Suprapubic skin (tissue), 4 donors: ENCODE measurements at regions not wholly inside any gene's neighbourhood (a gene's known extent, or its start where the extent isn't known, plus 50 kb on each side); places are given as distances from the start of the nearest gene placed in this dataset.

ENCODE experiments used
- DNase-seq, 2 donors: peaks; one replicate each; pipeline ENCODE4 v3.0.0-alpha.2; 2019; ENCODE audit warnings: low spot score in 2 of 2
- H3K27ac ChIP-seq: fragments of 200-600 bp; sonication (generic); one replicate; pipeline ENCODE4 v1.5.1; 2019
- H3K27me3 ChIP-seq: fragments of 200-600 bp; sonication (generic); one replicate; pipeline ENCODE4 v1.5.1; 2019
- H3K36me3 ChIP-seq: fragments of 200-600 bp; sonication (generic); one replicate; pipeline ENCODE4 v1.5.1; 2019
- H3K4me1 ChIP-seq: fragments of 200-600 bp; sonication (generic); one replicate; pipeline ENCODE4 v1.5.1; 2019
- H3K4me3 ChIP-seq: fragments of 200-600 bp; sonication (generic); one replicate; pipeline ENCODE4 v1.5.1; 2019; ENCODE audit warnings: mild to moderate bottlenecking
- H3K9me3 ChIP-seq: fragments of 200-600 bp; sonication (generic); one replicate; pipeline ENCODE4 v1.5.1; 2019
- CTCF ChIP-seq, 2 donors: fragments of 200-600 bp in 1 of 2; fragments of 450-650 bp in 1 of 2; sonication (generic) in 1 of 2; IDR thresholded peaks; one replicate each; pipeline ENCODE4 v1.5.1; 2016 to 2019; ENCODE audit warnings: antibody characterized with exemption in 2 of 2, mild to moderate bottlenecking in 1 of 2, moderate library complexity in 1 of 2
- EP300 ChIP-seq: sonication (generic); formaldehyde crosslinking; IDR thresholded peaks from one replicate; pipeline ENCODE4 v1.6.1; 2017; ENCODE audit warnings: antibody characterized with exemption
- POLR2A ChIP-seq, 2 donors: fragments of 450-650 bp; IDR thresholded peaks; one replicate each; pipeline ENCODE4 v1.6.1; 2017; ENCODE audit warnings: antibody characterized with exemption in 2 of 2, mild to moderate bottlenecking in 2 of 2, moderate library complexity in 2 of 2
- POLR2AphosphoS5 ChIP-seq, 3 donors: sonication (generic); formaldehyde crosslinking; IDR thresholded peaks; one replicate each; pipeline ENCODE4 v1.6.1; 2017; ENCODE audit warnings: antibody characterized with exemption in 3 of 3
- WGBS: methylation state at CpG from one replicate; pipeline ENCODE4 v1.1.5; 2018; 5-methylcytosine and 5-hydroxymethylcytosine counted together

GRCh38 chr2:37550190-37550589 lies 121.3 kb downstream of the CDC42EP3 start:
- Histone ChIP-seq H3K36me3 (no peaks in the 10 kb centered on the region), H3K9me3 (no peaks in the 10 kb centered on the region), H3K27ac (no peak overlapping the region), H3K4me3 (no peak overlapping the region), H3K4me1 (peaks cover 10% of the 10 kb centered on the region), H3K27me3 (no peaks in the 10 kb centered on the region)
- DNase-seq = no peak
- TF ChIP-seq POLR2A (IDR thresholded peaks at IDR 0.05) = no peak
- TF ChIP-seq POLR2AphosphoS5 (IDR thresholded peaks at IDR 0.05) = no peak
- TF ChIP-seq CTCF (IDR thresholded peaks at IDR 0.05) = no peak
- no peak for TF ChIP-seq EP300

- H3K4me3 ChIP-seq = no peak overlapping the region
- H3K36me3 ChIP-seq = no peaks in the 10 kb centered on the region
- 72% methylated on average over 3 of the region's 3 CpGs for WGBS
- TF ChIP-seq CTCF (IDR thresholded peaks at IDR 0.05) (no peak), EP300 (no peak), POLR2A (IDR thresholded peaks at IDR 0.05) (no peak), POLR2AphosphoS5 (IDR thresholded peaks at IDR 0.05) (no peak)
- no peaks in the 10 kb centered on the region for H3K27me3 ChIP-seq
- DNase-seq = no peak
- H3K4me1 ChIP-seq = peaks cover 10% of the 10 kb centered on the region
- H3K9me3 ChIP-seq = no peaks in the 10 kb centered on the region
- H3K27ac ChIP-seq = no peak overlapping the region
These were observed 119.7 kb downstream of the CDC42EP3 start for GRCh38 chr2:37551783-37552182.

- Histone ChIP-seq H3K9me3 (no peaks in the 10 kb centered on the region), H3K27ac (no peak overlapping the region), H3K4me1 (peaks cover 10% of the 10 kb centered on the region), H3K36me3 (no peaks in the 10 kb centered on the region), H3K4me3 (no peak overlapping the region), H3K27me3 (no peaks in the 10 kb centered on the region)
- DNase-seq = no peak
- 71% methylated on average over 2 of the region's 2 CpGs for WGBS
- no peak for TF ChIP-seq EP300
- TF ChIP-seq POLR2AphosphoS5 (IDR thresholded peaks at IDR 0.05) = no peak
- TF ChIP-seq POLR2A (IDR thresholded peaks at IDR 0.05) = no peak
- TF ChIP-seq CTCF (IDR thresholded peaks at IDR 0.05) = no peak
These were observed 119.1 kb downstream of the CDC42EP3 start for GRCh38 chr2:37552339-37552738.

- TF ChIP-seq EP300 (no peak), POLR2A (IDR thresholded peaks at IDR 0.05) (no peak), POLR2AphosphoS5 (IDR thresholded peaks at IDR 0.05) (no peak), CTCF (IDR thresholded peaks at IDR 0.05) (no peak)
- Histone ChIP-seq H3K27ac (no peak overlapping the region), H3K27me3 (no peaks in the 10 kb centered on the region), H3K4me3 (no peak overlapping the region), H3K9me3 (no peaks in the 10 kb centered on the region), H3K36me3 (no peaks in the 10 kb centered on the region), H3K4me1 (peaks cover 10% of the 10 kb centered on the region)
- DNase-seq = no peak
- 75% methylated on average over 5 of the region's 5 CpGs for WGBS
These were observed 117.9 kb downstream of the CDC42EP3 start for GRCh38 chr2:37553411-37554154.

GRCh38 chr2:37554155-37554510 lies 117.3 kb downstream of the CDC42EP3 start:
- DNase-seq = no peak
- WGBS = 54% methylated on average over 2 of the region's 2 CpGs
- H3K27me3 ChIP-seq = no peaks in the 10 kb centered on the region
- TF ChIP-seq CTCF (IDR thresholded peaks at IDR 0.05) (no peak), EP300 (no peak), POLR2A (IDR thresholded peaks at IDR 0.05) (no peak)
- no peak overlapping the region for H3K4me3 ChIP-seq
- H3K4me1 ChIP-seq = peaks cover 10% of the 10 kb centered on the region
- no peak overlapping the region for H3K27ac ChIP-seq
- no peaks in the 10 kb centered on the region for H3K9me3 ChIP-seq
- H3K36me3 ChIP-seq = no peaks in the 10 kb centered on the region
